Fibroblast of lung (primary cell): ENCODE measurements at regions not wholly inside any gene's neighbourhood (a gene's known extent, or its start where the extent isn't known, plus 50 kb on each side); places are given as distances from the start of the nearest gene placed in this dataset.

ENCODE experiments used
- DNase-seq, 2 donors: peaks; one replicate each; pipeline versions ENCODE4 v3.0.0 to v3.0.0-alpha.2; 2010; ENCODE audit warnings: low read depth in 2 of 2
- H2AFZ ChIP-seq: 2 replicates; pipeline ENCODE4 v1.5.1; 2012; ENCODE audit warnings: low read length, control low read depth, inconsistent platforms
- H3K27ac ChIP-seq: 2 replicates; pipeline ENCODE4 v1.5.1; 2011; ENCODE audit warnings: low read length, control low read depth; ENCODE audit not compliant: insufficient read depth
- H3K27me3 ChIP-seq: 2 replicates; pipeline ENCODE4 v1.5.1; 2011; ENCODE audit warnings: mild to moderate bottlenecking, low read length; ENCODE audit not compliant: control insufficient read depth, insufficient read depth
- H3K36me3 ChIP-seq: 2 replicates; pipeline ENCODE4 v1.5.1; 2011; ENCODE audit warnings: low read length; ENCODE audit not compliant: control insufficient read depth, insufficient read depth
- H3K4me1 ChIP-seq: 2 replicates; pipeline ENCODE4 v1.5.1; 2011; ENCODE audit warnings: low read length; ENCODE audit not compliant: control insufficient read depth, insufficient read depth; ENCODE audit errors: extremely low read depth
- H3K4me2 ChIP-seq: 2 replicates; pipeline ENCODE4 v1.5.1; 2011; ENCODE audit warnings: low read length, control low read depth; ENCODE audit not compliant: insufficient read depth; ENCODE audit errors: extremely low read depth
- H3K4me3 ChIP-seq, 4 experiments: fragments of 200-600 bp in 1 of 4; sonication (generic) in 1 of 4; replicated peaks in 1 of 4; 2 replicates each; pipeline ENCODE4 v1.5.1; 2011 to 2016; ENCODE audit warnings: low read length in 4 of 4, low read depth in 3 of 4, mild to moderate bottlenecking in 3 of 4, control low read depth in 2 of 4, inconsistent platforms in 1 of 4, mixed read lengths in 1 of 4; ENCODE audit not compliant: insufficient read depth in 1 of 4; ENCODE audit errors: control extremely low read depth in 1 of 4
- H3K79me2 ChIP-seq: 2 replicates; pipeline ENCODE4 v1.5.1; 2012; ENCODE audit warnings: mild to moderate bottlenecking, low read length, inconsistent platforms; ENCODE audit not compliant: control insufficient read depth, insufficient read depth
- H3K9ac ChIP-seq: 2 replicates; pipeline ENCODE4 v1.5.1; 2011; ENCODE audit warnings: mild to moderate bottlenecking, low read length, control low read depth; ENCODE audit not compliant: insufficient read depth
- H3K9me3 ChIP-seq: 2 replicates; pipeline ENCODE4 v1.5.1; 2012; ENCODE audit warnings: low read depth, low read length; ENCODE audit not compliant: control insufficient read depth, insufficient read depth
- H4K20me1 ChIP-seq: 2 replicates; pipeline ENCODE4 v1.5.1; 2011; ENCODE audit warnings: low read length; ENCODE audit not compliant: control insufficient read depth, insufficient read depth; ENCODE audit errors: extremely low read depth
- EZH2 ChIP-seq: IDR thresholded peaks from 2 replicates; pipeline ENCODE4 v1.5.1; 2012; ENCODE audit warnings: low read length, control low read depth, mild to moderate bottlenecking; ENCODE audit errors: missing control alignments
- TF ChIP-seq, protein P1 (sequence below), 2 donors: IDR thresholded peaks in 1 of 2; conservative IDR thresholded peaks in 1 of 2; 1 replicate in 1 of 2; 2 replicates in 1 of 2; pipeline ENCODE4 v1.5.1; 2011 to 2012; ENCODE audit warnings: low read length in 2 of 2, control low read depth in 1 of 2, inconsistent platforms in 1 of 2, low read depth in 1 of 2, mild to moderate bottlenecking in 1 of 2

DNA sequence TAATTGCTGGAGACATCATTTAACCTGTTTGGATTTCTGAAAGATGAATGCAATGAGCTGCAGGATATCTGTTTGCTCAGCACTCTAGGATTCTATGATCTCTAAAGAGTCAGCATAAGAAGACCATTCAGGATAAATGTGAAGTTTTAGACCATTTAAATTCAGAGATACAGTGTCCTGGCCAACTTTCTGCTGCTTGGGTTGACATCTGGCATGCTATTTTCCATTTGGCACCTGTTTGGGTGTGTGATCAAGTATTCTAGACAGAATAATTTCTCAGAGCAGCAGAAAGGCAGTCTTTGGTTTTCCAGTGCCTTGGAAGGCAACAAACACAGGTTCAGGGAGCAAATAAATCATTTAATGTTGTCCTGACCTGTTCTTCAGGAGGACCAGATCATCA, 144.8 kb upstream of the NDUFV2 start:
- H3K9ac ChIP-seq = no peak overlapping the region
- no peaks in the 10 kb centered on the region for H3K27me3 ChIP-seq
- no peaks in the 10 kb centered on the region for H3K36me3 ChIP-seq
- H3K79me2 ChIP-seq = no peaks in the 10 kb centered on the region
- no peaks in the 10 kb centered on the region for H3K9me3 ChIP-seq
- H3K4me1 ChIP-seq = peaks cover 5% of the 10 kb centered on the region
- no peak for TF ChIP-seq EZH2
- TF ChIP-seq, protein P1, sequence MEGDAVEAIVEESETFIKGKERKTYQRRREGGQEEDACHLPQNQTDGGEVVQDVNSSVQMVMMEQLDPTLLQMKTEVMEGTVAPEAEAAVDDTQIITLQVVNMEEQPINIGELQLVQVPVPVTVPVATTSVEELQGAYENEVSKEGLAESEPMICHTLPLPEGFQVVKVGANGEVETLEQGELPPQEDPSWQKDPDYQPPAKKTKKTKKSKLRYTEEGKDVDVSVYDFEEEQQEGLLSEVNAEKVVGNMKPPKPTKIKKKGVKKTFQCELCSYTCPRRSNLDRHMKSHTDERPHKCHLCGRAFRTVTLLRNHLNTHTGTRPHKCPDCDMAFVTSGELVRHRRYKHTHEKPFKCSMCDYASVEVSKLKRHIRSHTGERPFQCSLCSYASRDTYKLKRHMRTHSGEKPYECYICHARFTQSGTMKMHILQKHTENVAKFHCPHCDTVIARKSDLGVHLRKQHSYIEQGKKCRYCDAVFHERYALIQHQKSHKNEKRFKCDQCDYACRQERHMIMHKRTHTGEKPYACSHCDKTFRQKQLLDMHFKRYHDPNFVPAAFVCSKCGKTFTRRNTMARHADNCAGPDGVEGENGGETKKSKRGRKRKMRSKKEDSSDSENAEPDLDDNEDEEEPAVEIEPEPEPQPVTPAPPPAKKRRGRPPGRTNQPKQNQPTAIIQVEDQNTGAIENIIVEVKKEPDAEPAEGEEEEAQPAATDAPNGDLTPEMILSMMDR (conservative IDR thresholded peaks at IDR 0.05 in 1 of 2, IDR thresholded peaks at IDR 0.05 in 1 of 2; ENCODE audit: low read depth in 1 of 2, low read length in 2 of 2) = no peak
- H2AFZ ChIP-seq = no peak overlapping the region
- no peak for DNase-seq
- H4K20me1 ChIP-seq = no peaks in the 10 kb centered on the region
- no peak overlapping the region for H3K4me2 ChIP-seq
- no peak overlapping the region for H3K27ac ChIP-seq
- H3K4me3 ChIP-seq = no peak overlapping the region

DNA sequence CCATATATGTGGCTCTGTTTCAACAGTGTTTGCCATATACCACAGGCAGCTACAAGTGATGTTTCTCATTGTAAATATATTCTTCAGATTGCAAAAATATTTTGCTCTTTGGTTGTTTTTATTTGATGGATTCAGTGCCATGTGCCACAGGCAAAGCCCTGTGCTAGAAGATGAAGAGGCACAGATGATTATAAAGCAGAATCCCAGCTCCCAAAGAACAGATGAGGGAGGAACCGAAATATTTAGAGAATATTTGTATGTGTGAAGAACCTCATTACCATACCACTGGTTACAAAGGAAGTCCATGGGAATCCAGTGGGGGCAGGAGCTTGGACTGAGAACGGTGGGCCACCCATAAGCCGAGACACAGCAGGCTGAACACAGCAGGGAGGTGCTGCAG, 143.8 kb upstream of the NDUFV2 start:
- H3K79me2 ChIP-seq = no peaks in the 10 kb centered on the region
- no peaks in the 10 kb centered on the region for H3K36me3 ChIP-seq
- no peak for DNase-seq
- no peaks in the 10 kb centered on the region for H3K9me3 ChIP-seq
- no peak overlapping the region for H3K9ac ChIP-seq
- H3K27me3 ChIP-seq = no peaks in the 10 kb centered on the region
- H3K27ac ChIP-seq = no peak overlapping the region
- no peak overlapping the region for H3K4me3 ChIP-seq
- no peak overlapping the region for H3K4me2 ChIP-seq
- TF ChIP-seq, protein P1 (conservative IDR thresholded peaks at IDR 0.05 in 1 of 2, IDR thresholded peaks at IDR 0.05 in 1 of 2; ENCODE audit: low read depth in 1 of 2, low read length in 2 of 2) = no peak
- no peak for TF ChIP-seq EZH2
- H3K4me1 ChIP-seq = peaks cover 5% of the 10 kb centered on the region
- no peaks in the 10 kb centered on the region for H4K20me1 ChIP-seq
- no peak overlapping the region for H2AFZ ChIP-seq

DNA sequence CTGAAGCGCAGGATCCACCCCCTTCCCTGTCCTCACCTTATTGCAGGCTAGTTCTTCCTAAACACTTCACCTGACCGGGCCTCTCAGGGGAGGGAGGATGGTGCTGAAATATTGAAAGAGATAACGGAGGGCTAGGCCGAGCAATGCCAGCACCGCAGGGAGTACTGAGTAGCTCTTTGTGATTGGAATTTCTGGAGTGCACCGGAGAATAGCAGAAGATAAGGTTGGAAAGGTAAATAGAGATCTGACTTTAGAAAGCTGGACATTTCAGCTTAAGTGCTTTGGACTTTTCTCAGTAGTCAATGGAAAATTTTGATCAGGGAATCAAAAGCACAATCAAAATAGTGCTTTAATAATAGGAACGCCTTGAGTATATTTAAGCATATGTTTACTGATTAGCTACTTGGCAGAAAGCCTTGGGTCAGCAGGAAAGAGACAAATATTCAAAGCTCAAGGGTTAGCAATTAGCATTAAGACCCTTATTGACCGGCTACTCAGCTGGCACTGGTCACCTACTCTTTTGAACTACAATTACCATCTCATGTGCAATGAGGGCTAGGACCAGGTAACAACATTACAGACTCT, 142.9 kb upstream of the NDUFV2 start:
- no peaks in the 10 kb centered on the region for H3K36me3 ChIP-seq
- no peak overlapping the region for H2AFZ ChIP-seq
- H3K9ac ChIP-seq = no peak overlapping the region
- no peak for DNase-seq
- no peaks in the 10 kb centered on the region for H4K20me1 ChIP-seq
- H3K79me2 ChIP-seq = no peaks in the 10 kb centered on the region
- no peak overlapping the region for H3K4me3 ChIP-seq
- no peaks in the 10 kb centered on the region for H3K27me3 ChIP-seq
- H3K4me2 ChIP-seq = no peak overlapping the region
- no peaks in the 10 kb centered on the region for H3K9me3 ChIP-seq
- no peak for TF ChIP-seq EZH2
- TF ChIP-seq, protein P1 (conservative IDR thresholded peaks at IDR 0.05 in 1 of 2, IDR thresholded peaks at IDR 0.05 in 1 of 2; ENCODE audit: low read depth in 1 of 2, low read length in 2 of 2) = no peak
- no peak overlapping the region for H3K27ac ChIP-seq
- H3K4me1 ChIP-seq = peaks cover 5% of the 10 kb centered on the region
